Endodermal cell (in vitro differentiated cells): ENCODE measurements at regions not wholly inside any gene's neighbourhood (a gene's known extent, or its start where the extent isn't known, plus 50 kb on each side); places are given as distances from the start of the nearest gene placed in this dataset.

Experiments used
- DNase-seq: peaks from one replicate; pipeline ENCODE4 v3.0.0-alpha.2; 2017
- H3K27ac ChIP-seq: 2 replicates; pipeline ENCODE4 v1.5.1; 2013; ENCODE audit warnings: mild to moderate bottlenecking, low read depth, low read length, moderate library complexity
- H3K27me3 ChIP-seq: 2 replicates; pipeline ENCODE4 v1.6.1; 2013; ENCODE audit warnings: mild to moderate bottlenecking, low read length, moderate library complexity; ENCODE audit not compliant: insufficient read depth, control insufficient read depth, poor library complexity, severe bottlenecking
- H3K36me3 ChIP-seq: 2 replicates; pipeline ENCODE4 v1.7.0; 2013; ENCODE audit warnings: mild to moderate bottlenecking, low read length, moderate library complexity; ENCODE audit not compliant: control insufficient read depth, insufficient read depth
- H3K4me1 ChIP-seq: one replicate; pipeline ENCODE4 v1.7.0; 2013; ENCODE audit warnings: low read length; ENCODE audit not compliant: control insufficient read depth, insufficient read depth
- H3K4me3 ChIP-seq: 2 replicates; pipeline ENCODE4 v1.5.1; 2013; ENCODE audit warnings: mild to moderate bottlenecking, low read length, moderate library complexity
- H3K9ac ChIP-seq: 2 replicates; pipeline ENCODE4 v1.6.1; 2013; ENCODE audit warnings: mild to moderate bottlenecking, low read length, moderate library complexity; ENCODE audit not compliant: poor library complexity, severe bottlenecking; ENCODE audit errors: extremely low read depth
- H3K9me3 ChIP-seq: 2 replicates; pipeline ENCODE4 v1.6.1; 2013; ENCODE audit warnings: mild to moderate bottlenecking, low read length, moderate library complexity; ENCODE audit not compliant: control insufficient read depth
- H3K27ac Mint-ChIP-seq: 2 replicates; pipeline ENCODE4 v1.8.0; 2020; ENCODE audit warnings: mixed read lengths
- H3K27me3 Mint-ChIP-seq: 2 replicates; pipeline ENCODE4 v1.8.0; 2021; ENCODE audit warnings: mild to moderate bottlenecking, mixed read lengths; ENCODE audit not compliant: insufficient read depth
- H3K36me3 Mint-ChIP-seq: 2 replicates; pipeline ENCODE4 v1.8.0; 2020; ENCODE audit warnings: low read depth, mixed read lengths
- H3K4me1 Mint-ChIP-seq: 2 replicates; pipeline ENCODE4 v1.8.0; 2020; ENCODE audit warnings: mixed read lengths
- H3K4me3 Mint-ChIP-seq: 2 replicates; pipeline ENCODE4 v1.8.0; 2020; ENCODE audit warnings: mild to moderate bottlenecking, moderate library complexity, mixed read lengths
- H3K9me3 Mint-ChIP-seq: 2 replicates; pipeline ENCODE4 v1.8.0; 2020; ENCODE audit warnings: mild to moderate bottlenecking, mixed read lengths
- WGBS, 2 experiments: methylation state at CpG; one replicate each; pipeline versions ENCODE4 v1.1.5 to v1.1.7; 2013; ENCODE audit warnings: missing lambda C conversion rate in 2 of 2, mixed read lengths in 1 of 2; ENCODE audit not compliant: insufficient coverage in 1 of 2, insufficient read length in 1 of 2; 5-methylcytosine and 5-hydroxymethylcytosine counted together
- TF ChIP-seq, protein P1 (sequence below): fragments of 200-600 bp; sonication (generic); conservative IDR thresholded peaks from 2 replicates; pipeline ENCODE4 v1.5.0; 2021; ENCODE audit warnings: antibody characterized with exemption, mild to moderate bottlenecking

DNA sequence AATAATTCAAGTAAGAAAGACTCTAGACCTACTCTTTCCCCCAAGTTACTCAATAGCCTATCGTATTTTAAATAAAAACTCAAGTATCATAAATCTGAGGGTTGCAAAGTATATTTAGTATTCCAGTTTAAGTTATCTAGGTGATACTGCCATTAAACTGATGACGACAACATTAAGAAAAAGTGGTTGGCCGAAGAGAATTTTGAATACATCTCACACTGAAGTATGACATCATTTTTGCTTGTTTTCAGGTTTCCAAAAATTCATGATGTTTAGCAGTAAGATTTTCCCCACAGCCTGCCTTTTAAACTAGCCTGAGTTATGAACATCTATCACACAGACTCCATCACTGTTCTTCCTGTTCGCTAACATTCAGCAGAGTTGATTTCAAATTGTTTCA is 102.1 kb upstream of the RAB27B start:
- H3K4me1 ChIP-seq = no peaks in the 10 kb centered on the region
- no peak overlapping the region for H3K4me3 Mint-ChIP-seq
- H3K27ac ChIP-seq = no peak overlapping the region
- no peaks in the 10 kb centered on the region for H3K9me3 Mint-ChIP-seq
- H3K9me3 ChIP-seq = no peaks in the 10 kb centered on the region
- no peak overlapping the region for H3K4me3 ChIP-seq
- peaks cover 9% of the 10 kb centered on the region for H3K4me1 Mint-ChIP-seq
- H3K27me3 ChIP-seq = no peaks in the 10 kb centered on the region
- no peaks in the 10 kb centered on the region for H3K36me3 Mint-ChIP-seq
- H3K27ac Mint-ChIP-seq = no peak overlapping the region
- 87 to 98% methylated on average over 2 to 3 of the region's 4 CpGs for whole genome bisulfite sequencing, 2 experiments
- DNase-seq = no peak
- TF ChIP-seq, protein P1, sequence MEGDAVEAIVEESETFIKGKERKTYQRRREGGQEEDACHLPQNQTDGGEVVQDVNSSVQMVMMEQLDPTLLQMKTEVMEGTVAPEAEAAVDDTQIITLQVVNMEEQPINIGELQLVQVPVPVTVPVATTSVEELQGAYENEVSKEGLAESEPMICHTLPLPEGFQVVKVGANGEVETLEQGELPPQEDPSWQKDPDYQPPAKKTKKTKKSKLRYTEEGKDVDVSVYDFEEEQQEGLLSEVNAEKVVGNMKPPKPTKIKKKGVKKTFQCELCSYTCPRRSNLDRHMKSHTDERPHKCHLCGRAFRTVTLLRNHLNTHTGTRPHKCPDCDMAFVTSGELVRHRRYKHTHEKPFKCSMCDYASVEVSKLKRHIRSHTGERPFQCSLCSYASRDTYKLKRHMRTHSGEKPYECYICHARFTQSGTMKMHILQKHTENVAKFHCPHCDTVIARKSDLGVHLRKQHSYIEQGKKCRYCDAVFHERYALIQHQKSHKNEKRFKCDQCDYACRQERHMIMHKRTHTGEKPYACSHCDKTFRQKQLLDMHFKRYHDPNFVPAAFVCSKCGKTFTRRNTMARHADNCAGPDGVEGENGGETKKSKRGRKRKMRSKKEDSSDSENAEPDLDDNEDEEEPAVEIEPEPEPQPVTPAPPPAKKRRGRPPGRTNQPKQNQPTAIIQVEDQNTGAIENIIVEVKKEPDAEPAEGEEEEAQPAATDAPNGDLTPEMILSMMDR = no peak
- H3K27me3 Mint-ChIP-seq = peaks cover 2% of the 10 kb centered on the region
- no peak overlapping the region for H3K9ac ChIP-seq
- H3K36me3 ChIP-seq = no peaks in the 10 kb centered on the region

DNA sequence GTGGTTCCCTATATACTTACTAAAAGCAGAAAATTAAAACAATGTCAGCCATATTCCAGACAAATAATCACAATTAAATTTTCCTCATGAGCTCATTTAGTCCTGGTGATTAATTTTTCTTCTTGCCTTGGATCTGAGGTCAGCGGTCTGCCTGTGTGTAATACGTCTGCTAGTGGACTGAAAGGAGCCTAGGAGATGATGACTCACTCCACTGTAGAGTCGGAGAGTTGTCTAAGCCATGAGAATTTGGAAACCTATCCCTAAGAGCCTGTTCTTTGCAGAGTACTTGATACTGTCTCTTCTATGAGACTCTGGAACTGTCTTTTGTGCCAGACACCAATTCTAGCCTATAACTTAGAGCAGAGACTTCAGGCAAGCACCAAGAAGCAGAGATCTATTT is 94.2 kb upstream of the RAB27B start:
- no peak overlapping the region for H3K4me3 ChIP-seq
- Mint-ChIP-seq H3K4me3 (no peak overlapping the region), H3K36me3 (peaks cover 1% of the 10 kb centered on the region), H3K4me1 (peaks cover 10% of the 10 kb centered on the region), H3K9me3 (peaks cover 7% of the 10 kb centered on the region), H3K27ac (no peak overlapping the region), H3K27me3 (no peaks in the 10 kb centered on the region)
- no peaks in the 10 kb centered on the region for H3K9me3 ChIP-seq
- H3K27ac ChIP-seq = no peak overlapping the region
- no peaks in the 10 kb centered on the region for H3K27me3 ChIP-seq
- WGBS, 2 experiments = 98 to 100% methylated on average over 3 of the region's 3 CpGs
- no peak overlapping the region for H3K9ac ChIP-seq
- TF ChIP-seq, protein P1 = no peak
- H3K4me1 ChIP-seq = no peaks in the 10 kb centered on the region
- no peak for DNase-seq
- no peaks in the 10 kb centered on the region for H3K36me3 ChIP-seq

DNA sequence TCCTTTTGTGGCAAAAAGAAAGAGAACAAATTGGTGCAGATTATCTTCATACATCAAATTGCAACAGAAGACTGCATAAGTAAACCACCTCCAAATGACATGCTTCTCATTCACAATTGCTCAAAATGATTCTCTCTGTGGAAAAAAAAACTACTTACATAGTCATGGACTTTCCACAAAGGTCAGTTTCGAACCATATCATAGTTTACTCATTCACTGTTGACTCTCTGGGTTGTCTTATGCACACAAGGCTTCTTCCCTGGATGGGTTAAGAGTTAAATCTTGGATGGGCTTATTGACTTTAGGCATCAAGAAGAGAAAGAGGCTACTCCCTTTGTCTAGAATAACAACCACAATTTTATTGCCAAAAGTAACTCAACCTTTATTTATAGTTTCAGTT is 91.3 kb upstream of the RAB27B start:
- no peak overlapping the region for H3K4me3 Mint-ChIP-seq
- Histone ChIP-seq H3K36me3 (no peaks in the 10 kb centered on the region), H3K9ac (no peak overlapping the region), H3K9me3 (no peaks in the 10 kb centered on the region), H3K4me3 (no peak overlapping the region), H3K27me3 (peaks cover 12% of the 10 kb centered on the region), H3K27ac (no peak overlapping the region), H3K4me1 (no peaks in the 10 kb centered on the region)
- peaks cover 7% of the 10 kb centered on the region for H3K9me3 Mint-ChIP-seq
- TF ChIP-seq, protein P1 = no peak
- no peak for DNase-seq
- peaks cover 12% of the 10 kb centered on the region for H3K4me1 Mint-ChIP-seq
- 67 to 92% methylated on average over 1 of the region's 1 CpG for WGBS, 2 experiments
- peaks cover 1% of the 10 kb centered on the region for H3K36me3 Mint-ChIP-seq
- H3K27ac Mint-ChIP-seq = no peak overlapping the region
- no peaks in the 10 kb centered on the region for H3K27me3 Mint-ChIP-seq
